HG03460 (cell line): ENCODE measurements at regions not wholly inside any gene's neighbourhood (a gene's known extent, or its start where the extent isn't known, plus 50 kb on each side); places are given as distances from the start of the nearest gene placed in this dataset.
"Not testable (repeated sequence)": the region's sequence is repeated elsewhere in the genome, so short reads cannot be mapped to it uniquely, and the experiment has no call there.

Source experiments
- ATAC-seq: cut with Tn5 transposase; IDR thresholded peaks from one replicate; pipeline ENCODE4 v1.9.1; 2021; ENCODE audit not compliant: unreplicated experiment

DNA sequence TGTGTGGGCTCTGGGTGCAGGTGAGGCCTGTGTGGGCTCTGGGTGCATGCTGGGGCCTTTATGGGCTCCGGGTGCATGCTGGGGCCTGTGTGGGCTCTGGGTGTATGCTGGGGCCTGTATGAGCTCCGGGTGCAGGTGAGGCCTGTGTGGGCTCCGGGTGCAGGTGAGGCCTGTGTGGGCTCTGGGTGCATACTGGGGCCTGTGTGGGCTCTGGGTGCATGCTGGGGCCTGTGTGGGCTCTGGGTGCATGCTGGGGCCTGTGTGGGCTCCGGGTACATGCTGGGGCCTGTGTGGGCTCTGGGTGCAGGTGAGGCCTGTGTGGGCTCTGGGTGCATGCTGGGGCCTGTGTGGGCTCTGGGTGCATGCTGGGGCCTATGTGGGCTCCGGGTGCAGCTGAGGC is 80.5 kb upstream of the ACKR3 start:
- not testable (repeated sequence) for ATAC-seq

DNA sequence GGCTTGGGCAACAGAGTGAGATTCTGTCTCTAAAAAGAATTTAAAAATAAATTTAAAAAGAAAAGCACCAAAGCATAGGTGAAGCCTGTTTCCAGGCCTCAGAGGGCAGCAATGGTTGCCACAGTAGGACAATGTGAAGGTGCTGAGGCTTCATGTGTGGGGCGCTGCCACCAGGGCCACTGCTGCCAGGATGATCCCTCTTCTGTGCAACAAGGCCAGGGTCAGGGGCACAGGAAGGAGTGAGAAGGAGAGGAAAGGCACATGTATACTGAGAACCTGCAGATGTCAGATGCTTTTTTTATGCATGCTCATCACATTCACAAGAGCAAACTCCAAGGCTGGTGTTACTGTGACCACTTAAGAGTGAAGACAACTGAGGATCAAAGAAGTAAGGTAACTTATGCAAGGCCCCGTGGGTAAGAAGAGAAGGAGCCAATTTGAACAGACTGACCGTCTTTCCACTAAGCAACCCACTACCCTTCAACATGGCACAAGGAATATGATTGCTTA is 79.7 kb upstream of the ACKR3 start:
- ATAC-seq, result no peak

DNA sequence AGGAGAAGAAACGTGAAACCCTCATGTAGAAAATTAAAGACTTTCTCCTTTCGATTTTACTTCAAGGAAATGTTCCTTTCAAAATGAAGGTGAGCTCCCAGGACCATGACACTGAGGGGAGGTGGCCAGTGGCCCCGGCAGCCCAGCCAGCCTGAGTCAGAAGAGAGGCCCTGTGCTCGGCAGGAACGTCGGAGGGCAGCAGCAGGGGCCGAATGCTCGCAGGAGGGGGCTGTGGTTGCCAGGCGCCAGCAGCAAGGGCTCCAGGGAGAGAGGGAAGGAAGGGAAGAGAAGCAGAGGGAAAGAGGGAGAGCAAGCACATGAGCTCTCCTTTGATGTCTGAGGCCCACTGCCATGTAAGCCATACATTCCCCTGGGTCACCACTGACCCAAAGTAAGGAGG is 73.3 kb upstream of the ACKR3 start:
- no peak for ATAC-seq

DNA sequence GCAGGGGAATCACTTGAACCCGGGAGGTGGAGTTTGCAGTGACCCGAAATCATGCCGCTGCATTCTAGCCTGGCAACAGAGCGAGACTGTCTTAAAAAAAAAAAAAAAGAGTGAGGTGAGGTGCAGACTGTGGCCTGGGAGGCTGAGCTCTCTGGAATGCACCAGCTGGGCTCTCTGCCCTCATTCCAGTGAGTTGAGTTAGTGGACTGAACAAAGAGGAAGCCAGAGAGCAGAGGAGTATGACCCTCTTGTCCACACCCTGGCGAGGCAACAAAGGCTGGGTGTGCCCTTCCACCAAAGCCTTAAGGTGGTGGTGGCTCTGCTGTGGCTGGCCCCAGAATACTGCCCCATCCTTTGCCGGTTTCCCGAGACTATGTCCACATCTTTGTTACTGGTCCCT is 71.3 kb upstream of the ACKR3 start:
- no peak for ATAC-seq

DNA sequence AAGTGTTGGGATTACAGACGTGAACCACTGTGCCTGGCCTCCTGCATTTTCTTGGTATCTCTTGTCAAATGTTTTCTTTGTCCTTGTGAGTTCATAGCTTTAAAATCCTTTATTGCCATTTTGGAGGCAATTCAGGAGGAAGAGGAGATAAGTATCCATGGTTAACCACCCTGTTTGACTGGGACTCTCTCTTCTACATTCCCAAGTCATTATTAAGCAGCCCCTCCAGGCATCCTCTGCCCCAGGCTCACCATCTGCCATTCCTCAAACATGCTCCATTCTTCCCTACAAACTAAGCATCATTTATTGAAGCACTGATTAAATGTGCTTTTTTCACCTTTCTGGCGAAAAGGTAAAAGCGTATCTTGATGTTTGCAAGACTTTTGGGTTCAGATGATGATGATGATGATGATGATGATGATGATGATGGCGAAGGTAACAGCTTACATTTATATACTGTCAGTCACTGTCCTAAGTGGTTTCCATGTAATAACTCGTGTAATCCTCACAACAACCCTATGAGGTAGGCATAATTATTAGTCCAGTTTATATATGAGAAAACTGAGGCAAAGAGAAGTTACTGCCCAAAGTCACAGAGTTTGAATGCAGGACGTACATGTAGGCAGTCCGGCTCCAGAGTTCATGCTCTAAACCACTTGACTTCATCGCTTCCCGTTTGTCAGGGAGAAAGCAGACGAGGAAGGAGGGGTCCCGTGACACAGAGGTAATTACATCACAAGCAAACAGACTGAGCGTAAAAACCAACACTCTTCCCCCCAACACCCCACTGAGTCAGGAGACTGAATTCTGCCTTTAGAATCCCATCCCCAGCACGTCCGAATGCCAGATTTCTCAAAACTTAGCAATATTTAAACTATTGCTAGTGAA is 69.7 kb upstream of the ACKR3 start:
- ATAC-seq, result no peak

DNA sequence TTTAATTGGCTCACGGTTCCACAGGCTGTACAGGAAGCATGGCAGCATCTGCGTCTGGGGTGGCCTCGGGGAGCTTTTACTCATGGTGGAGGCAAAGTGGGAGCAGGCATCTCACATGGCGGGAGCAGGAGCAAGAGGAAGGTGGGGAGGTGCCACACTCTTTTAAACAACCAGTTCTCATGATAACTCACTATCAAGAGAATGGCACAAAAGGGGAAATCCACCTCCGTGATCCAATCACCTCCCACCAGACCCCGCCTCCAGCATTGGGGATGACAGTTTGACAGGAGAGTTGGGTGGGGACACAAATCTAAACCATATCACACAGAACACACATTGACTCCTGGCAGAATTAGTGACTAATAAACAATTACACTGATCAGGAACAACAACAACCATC is 68.6 kb upstream of the ACKR3 start:
- ATAC-seq, result no peak

DNA sequence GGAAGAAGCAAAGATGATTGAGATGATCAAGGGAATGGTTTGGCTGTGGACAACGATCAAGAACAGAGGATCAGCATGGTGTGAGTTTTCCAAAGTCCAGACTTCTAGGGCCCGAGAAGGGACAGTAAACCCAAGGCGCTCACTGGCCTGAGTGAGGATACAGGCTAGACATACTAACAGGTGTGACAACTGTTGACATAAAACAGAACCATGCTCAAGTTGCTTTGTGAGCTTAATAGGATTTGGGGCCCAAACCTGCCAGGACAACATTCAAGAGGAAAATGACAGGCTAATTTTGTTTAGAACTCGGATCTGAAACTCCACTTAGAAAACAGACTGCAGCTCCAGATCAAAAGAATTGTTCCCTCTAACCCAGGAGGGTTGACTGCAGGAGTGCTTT is 68.1 kb upstream of the ACKR3 start:
- no peak for ATAC-seq

DNA sequence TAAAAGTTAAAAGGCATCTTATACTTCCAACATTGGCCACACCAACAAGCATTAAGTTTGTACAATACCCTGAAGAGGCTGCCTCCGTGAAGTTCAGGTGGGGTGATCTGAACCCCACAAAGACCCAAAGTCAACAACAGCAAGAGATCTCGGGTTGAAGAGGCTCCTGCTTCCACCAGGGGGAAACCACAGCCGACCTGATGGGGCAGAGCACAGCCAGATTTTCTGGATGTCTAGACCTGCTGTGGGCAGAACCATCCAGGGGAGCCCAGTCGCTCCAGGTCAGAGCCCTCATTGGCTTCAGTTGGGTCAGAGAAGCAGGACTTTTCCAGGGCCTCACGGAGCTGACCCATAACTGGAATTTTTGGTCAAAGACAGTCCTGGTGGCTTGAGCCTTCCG is 66.5 kb upstream of the ACKR3 start:
- no peak for ATAC-seq

DNA sequence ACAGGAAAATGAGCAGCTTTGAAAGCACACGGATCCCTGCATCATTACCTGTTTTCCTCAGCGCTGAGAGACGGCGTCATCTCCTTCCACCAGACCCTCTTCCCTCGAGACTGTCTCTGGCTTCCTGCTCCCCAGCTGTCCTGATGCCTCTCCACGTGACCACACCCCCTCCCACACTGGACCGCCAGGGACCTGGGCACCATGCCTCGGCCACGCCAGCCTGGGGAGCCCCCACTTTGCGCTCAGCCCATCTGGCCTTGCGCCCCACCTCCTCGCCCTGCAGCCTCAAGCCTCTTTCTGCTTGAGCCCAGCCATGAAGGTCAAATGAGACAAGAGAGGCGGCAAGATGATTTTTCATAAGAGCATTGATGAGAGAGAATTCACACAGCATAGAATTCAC is 66.0 kb upstream of the ACKR3 start:
- no peak for ATAC-seq

DNA sequence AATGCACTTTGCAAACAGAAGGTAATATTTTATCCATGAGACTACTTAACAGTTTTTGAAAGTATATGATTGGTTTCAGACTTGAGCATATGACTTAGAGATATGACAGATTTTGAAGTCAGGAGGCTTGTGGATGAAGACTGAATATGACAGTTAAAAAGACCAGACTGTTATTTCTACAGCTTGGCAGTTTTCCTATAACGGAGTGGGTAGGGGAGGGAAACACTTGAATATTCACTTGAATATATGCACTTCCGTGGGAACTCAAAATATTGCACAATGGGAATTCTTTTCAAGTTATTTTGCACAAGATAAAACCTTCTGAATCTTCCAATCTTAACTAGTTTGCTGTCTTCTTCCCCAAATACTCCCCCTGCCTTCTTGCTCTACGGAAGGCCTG is 64.6 kb upstream of the ACKR3 start:
- no peak for ATAC-seq

DNA sequence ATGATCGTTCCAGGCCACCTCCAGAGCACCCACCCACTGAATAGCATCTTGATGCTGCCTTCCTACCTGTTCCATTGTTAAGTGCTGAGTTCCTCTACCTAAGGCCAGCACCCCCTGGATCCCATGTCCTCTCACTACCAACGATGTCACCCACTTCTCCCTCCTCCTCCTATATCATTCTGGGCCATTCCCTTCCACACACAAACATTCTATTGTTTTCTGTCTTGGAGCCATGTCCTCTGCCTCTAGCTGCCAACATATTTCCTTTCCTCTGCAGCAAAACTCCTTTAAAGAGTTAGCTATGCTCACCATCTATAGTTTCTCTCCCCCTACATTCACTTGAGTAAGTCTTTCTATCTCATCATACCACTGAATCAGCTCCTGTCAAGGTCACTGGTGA is 64.0 kb upstream of the ACKR3 start:
- ATAC-seq, result no peak

DNA sequence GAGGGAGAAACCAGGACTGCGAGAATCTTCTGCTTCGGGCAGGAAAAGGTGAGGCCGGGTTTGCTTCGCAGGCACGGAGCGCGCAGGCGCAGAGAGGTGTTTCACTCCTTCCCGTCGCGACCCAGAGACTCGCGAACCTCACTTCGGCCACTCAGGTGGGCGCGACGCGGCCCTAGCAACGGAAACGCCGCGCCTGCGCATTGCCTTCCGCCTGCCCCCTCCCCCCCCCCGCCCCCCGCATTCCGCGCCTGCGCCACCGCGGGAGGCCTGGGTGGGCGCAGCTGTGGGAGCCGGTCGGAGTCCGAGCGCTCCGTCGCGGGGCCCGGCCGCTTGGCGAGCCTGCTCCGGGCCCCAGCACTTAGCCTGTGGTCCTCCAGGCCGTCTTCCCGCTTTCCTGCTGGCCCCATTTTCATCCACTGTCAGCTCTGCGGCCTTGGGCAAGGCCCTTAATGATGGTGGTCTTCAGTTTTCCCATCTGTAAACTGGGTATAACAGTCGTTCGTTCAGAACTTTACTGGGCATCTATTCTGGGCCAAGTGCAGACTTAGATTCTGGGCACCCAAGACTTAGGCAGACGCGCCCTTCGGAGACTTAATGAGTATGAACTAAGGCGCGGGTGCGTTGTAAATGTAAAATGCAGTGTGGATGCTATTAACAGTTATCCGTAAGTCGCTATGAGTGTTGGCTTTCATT is 62.1 kb upstream of the ACKR3 start:
- ATAC-seq, result no peak

DNA sequence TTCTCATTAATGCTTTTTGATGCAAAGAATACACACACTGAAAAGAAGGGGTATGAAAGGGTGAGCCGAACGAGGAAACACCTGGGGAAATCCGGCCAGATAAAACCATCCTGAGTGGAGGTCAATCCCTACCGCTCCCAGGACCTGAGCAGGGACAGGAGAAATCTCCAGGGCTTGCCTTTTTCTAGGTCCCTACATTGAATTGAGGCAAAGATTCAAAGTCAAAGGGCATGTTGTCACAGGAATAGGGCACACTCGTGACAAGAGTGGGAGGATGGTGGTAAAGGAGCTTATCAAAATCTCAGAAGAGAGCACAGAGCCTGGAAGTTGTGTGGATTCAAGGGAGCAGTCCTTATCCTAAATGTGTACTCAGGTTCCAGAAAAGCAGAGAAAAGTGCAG is 61.2 kb upstream of the ACKR3 start:
- no peak for ATAC-seq

DNA sequence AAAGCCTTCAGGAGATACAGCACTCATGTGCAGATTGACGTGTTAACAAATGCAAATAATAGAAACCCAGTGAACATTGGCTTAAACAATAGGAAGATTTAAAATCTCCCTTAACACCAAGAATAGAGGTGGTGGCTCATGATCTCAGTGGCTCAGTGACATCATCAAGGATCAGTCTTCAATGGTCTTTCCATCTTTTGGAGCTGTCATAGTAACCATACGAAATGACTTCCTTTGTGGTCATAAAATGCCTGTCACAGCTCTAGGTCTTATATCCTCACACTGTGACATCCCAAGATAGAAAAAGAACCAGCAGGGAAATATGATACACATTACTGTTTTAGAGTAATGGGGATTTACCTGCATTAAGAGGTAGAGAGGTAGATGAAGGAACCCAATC is 59.6 kb upstream of the ACKR3 start:
- no peak for ATAC-seq

DNA sequence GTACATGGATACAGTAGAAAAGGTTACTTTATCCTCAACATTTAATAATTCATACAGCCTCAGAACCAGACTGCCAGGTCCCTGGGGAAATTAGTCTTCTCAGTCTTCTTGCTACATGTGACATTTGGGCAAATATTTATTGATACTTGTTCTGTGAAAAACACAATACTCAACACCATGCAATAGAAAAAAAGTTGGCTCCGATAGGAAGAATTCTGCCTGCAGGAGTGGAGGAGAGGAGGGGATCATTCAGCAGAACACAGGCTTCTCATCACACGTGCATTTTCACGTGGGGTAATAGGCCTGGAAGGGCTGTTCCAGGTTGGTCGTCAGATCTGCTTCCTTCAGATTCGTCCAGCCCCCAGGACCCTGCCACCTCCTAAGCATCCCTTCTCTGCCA is 58.4 kb upstream of the ACKR3 start:
- no peak for ATAC-seq

DNA sequence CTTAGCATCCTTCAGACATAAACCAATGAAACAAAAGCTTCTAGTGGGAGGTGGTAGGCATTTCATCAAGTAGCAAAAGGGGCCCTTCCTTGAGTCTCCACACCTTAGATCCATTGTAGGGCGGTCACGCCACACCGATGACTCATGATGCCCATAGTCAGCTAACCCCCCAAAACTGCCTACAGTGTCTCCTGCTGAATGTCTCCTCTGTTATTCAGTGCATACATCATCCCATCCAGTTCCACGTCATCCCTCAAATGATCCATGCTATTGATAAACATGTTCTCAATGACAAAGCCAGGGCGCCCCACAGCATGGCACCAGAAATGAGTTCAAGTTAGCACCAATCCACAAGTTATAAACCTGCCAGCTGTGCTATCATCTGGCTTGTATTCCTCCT is 57.4 kb upstream of the ACKR3 start:
- no peak for ATAC-seq

DNA sequence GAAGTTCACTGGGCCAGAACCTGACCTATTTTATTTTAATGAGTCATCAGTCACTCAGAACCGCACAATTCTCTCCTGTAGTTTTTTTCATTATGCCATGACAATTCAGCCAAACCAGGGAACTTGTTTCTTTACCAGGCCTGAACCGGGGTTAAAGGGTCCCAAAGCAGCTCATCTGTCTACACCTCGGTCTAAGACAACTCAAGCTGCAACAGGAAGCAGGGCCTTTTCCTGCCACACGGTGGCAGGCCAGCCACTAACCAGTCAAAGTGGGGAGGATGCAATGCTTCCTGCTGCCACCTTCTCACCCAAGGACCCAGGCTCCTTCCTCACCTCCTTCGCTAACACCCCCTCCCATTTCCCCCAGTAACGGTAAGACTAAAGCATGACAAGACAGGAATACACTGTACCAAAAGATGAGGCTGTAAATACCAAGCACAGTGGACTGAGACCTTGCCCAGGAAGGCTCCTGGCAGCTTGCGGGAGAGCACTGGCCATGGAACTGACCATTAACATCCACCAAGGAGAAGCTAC is 56.7 kb upstream of the ACKR3 start:
- ATAC-seq, result peak; percentile 78

DNA sequence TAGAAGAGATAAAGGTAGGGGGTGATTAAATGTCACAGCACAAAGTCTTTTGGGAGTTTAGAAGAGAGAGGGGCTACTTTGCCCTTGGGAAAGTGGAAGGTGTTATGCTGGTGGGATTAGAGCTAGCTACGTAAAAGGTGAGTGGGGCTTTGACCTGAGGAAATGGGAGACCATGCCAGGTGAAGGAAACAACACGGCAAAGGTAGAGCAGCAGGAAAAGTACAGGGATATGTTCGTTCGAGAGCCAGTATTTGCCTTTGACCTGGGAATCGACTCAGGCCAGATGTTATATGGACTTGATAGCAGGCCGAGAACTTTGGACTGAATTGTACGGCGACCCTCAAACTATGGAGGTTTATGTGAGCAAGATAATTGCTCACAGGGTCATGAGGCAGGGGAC is 55.7 kb upstream of the ACKR3 start:
- no peak for ATAC-seq

DNA sequence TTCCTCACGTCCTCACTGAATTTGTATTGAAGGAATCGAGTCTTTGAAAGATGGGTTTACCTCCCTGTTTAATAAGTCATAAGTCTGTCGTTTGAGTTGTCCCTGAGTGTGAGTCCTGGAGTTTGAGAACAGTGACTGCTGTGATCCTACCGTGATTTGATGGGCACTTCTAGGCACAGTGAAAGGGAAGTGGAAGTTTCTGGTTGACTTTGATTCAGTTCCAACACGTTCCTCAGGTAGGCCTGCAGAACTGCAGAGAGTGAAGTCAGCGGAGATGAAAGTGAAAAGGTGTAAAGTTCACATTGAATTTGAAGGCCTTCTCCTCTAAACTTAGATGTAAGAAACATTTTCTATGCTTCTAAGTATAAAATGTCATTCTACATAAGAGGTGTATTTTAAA is 52.9 kb upstream of the ACKR3 start:
- ATAC-seq, result no peak

DNA sequence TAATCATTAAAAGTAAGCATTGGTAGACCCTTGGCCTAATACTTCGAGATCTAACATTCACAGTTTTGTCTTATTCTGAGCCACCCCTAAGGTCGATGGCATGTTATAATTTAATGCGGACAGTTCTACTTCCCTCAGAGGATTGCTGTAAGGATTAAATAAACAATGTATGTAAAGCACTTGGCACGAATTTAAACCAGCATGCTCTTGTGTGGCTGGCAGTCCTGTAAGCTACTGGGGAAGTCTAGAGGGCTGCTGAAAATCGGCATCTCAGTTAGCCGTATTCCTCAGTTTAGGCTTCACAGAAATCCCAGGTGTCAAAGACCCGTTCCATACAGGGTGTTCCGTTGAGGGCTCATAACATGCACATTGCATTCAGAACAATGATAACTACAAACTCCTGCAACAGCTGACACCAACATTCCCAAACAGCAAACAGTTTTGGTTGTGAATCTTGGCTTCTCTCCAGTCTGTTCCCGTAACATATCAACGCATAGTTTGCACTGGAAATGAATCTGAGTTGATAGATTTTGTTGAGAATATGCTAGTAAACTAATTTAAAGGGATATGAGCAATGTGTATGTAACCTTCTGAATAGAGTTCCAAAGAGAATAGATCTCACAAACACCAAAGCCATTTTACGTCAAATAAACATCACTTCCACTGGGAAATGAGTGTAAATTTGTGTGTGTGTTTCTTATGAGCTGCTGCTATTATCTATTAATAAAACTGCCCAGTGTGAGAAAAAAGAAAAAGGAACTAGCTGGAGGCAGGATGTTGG is 52.2 kb upstream of the ACKR3 start:
- ATAC-seq, result no peak
